Cardiac fibroblast (primary cell): ENCODE measurements at regions not wholly inside any gene's neighbourhood (a gene's known extent, or its start where the extent isn't known, plus 50 kb on each side); places are given as distances from the start of the nearest gene placed in this dataset.

ENCODE experiments used
- DNase-seq, 2 donors: peaks; one replicate each; pipeline versions ENCODE4 v3.0.0 to v3.0.0-alpha.2; 2010; ENCODE audit warnings: low read depth in 2 of 2
- H3K4me3 ChIP-seq, 2 donors: replicated peaks in 1 of 2; 1 replicate in 1 of 2; 2 replicates in 1 of 2; pipeline ENCODE4 v1.5.1; 2011; ENCODE audit warnings: low read depth in 2 of 2, low read length in 2 of 2, mild to moderate bottlenecking in 2 of 2, moderate library complexity in 1 of 2
- TF ChIP-seq, protein P1 (sequence below): IDR thresholded peaks from one replicate; pipeline ENCODE4 v1.5.1; 2011; ENCODE audit warnings: low read depth, mild to moderate bottlenecking, low read length, inconsistent platforms

DNA sequence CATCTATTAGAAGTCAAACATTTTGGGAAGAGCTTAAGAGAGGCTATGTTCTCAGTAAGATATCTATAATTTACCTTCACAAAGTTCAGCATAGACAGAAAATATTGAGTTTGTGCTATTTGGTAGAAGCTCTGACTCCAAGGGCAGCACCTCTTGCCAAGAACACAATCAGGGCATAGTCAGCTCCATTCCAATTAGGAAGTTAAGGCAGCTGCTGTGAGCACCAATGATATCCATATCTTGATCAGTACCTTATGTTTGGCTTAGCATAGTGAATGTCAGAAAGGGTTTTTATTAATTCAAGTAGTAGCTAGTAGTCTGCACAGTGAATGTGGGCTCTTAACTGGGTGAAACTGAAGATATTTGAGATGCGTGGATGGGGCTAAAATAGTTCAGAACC, 86.4 kb upstream of the SPRED2 start:
- DNase-seq, result no peak
- no peak overlapping the region for H3K4me3 ChIP-seq

DNA sequence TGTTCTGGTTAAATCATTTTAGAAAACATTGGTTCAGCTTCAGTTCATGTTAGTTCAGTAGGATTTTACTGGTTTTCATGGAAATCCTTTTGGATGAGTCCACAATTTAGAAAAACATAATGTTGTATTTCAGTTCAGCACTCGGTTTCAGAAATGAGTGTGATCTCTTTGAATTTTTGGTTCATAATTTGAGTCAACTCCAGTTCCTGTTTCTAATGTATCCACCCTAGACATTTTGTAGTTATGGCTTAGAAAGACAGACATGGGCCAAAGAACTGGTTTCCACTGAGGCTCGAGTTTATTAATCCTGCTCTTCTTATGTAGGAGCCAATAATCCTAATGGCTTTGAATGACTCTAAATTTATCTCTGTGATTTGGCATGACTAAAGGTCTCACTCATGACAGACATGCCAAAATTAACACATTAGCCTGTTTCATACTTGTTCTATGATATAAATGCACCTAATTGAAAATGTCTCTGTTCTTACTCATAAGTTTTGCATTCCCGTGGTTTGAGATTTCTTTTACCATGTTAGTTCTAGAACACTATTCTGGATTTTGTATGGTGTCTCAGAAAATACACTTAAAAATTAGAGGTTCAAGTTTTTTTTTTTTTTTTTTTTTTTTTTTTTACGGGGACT, 82.3 kb upstream of the SPRED2 start:
- H3K4me3 ChIP-seq, result no peak overlapping the region
- DNase-seq, result no peak
- TF ChIP-seq, protein P1, sequence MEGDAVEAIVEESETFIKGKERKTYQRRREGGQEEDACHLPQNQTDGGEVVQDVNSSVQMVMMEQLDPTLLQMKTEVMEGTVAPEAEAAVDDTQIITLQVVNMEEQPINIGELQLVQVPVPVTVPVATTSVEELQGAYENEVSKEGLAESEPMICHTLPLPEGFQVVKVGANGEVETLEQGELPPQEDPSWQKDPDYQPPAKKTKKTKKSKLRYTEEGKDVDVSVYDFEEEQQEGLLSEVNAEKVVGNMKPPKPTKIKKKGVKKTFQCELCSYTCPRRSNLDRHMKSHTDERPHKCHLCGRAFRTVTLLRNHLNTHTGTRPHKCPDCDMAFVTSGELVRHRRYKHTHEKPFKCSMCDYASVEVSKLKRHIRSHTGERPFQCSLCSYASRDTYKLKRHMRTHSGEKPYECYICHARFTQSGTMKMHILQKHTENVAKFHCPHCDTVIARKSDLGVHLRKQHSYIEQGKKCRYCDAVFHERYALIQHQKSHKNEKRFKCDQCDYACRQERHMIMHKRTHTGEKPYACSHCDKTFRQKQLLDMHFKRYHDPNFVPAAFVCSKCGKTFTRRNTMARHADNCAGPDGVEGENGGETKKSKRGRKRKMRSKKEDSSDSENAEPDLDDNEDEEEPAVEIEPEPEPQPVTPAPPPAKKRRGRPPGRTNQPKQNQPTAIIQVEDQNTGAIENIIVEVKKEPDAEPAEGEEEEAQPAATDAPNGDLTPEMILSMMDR, result no peak

More for the DNA sequence above, 86.4 kb upstream of the SPRED2 start:
- TF ChIP-seq, protein P1, result no peak

DNA sequence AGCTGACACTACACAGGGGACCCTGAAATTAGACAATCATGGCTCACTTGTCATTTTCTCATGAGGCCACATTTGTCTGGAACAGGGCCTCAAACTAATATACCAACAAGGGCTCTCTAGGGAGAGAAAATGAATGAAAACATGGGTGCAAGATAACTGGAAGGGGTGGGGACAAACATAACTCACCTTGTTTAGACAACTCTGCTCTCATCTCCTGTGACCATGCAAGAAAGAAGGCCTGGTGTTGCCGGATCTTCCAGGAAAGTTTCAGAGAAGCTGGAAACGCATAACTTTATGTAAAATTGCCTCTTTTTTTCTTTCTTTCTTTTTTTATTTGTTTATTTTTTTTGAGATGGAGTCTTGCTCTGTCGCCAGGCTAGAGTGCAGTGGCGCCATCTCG, 80.4 kb upstream of the SPRED2 start:
- TF ChIP-seq, protein P1, result no peak
- no peak overlapping the region for H3K4me3 ChIP-seq
- DNase-seq, result no peak

DNA sequence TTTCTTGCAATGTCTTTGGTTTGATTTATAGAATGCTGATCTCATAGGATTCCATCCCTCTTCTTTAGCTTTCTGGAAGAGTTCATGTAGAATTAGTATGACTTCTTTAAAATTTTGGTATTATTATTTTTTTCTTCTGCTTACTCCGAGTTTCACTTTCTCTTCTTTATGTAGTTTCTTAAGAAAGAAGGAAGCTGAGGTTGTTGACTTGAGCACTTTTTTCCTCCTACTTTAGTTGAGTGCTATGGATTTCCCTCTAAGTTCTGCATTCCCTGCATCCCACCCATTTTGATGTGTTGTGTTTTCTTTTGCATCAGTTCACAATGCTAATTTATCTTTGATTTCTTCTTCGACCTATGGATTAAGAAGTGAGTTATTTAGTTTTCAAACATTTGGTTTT, 78.9 kb upstream of the SPRED2 start:
- DNase-seq, result no peak
- H3K4me3 ChIP-seq, result no peak overlapping the region
- TF ChIP-seq, protein P1, result no peak

DNA sequence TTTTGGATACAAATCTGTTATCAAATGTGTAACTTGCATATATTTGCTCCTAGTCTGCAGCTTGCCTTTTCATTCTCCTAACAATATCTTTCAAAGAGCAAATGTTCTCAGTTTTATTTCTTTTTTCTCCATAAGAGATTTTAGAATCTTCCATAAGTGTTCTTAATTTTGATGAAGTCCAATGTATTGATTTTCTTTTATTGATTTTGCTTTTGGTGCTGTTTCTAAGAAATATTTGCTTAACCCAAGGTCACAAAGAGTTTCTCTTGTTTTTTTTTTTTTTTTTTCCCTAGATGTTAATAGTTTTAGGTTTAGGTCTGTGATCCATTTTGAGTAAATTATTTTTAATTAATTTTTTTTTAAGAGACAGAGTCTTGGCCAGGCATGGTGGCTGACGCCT, 75.8 kb upstream of the SPRED2 start:
- TF ChIP-seq, protein P1, result no peak
- no peak overlapping the region for H3K4me3 ChIP-seq
- no peak for DNase-seq

DNA sequence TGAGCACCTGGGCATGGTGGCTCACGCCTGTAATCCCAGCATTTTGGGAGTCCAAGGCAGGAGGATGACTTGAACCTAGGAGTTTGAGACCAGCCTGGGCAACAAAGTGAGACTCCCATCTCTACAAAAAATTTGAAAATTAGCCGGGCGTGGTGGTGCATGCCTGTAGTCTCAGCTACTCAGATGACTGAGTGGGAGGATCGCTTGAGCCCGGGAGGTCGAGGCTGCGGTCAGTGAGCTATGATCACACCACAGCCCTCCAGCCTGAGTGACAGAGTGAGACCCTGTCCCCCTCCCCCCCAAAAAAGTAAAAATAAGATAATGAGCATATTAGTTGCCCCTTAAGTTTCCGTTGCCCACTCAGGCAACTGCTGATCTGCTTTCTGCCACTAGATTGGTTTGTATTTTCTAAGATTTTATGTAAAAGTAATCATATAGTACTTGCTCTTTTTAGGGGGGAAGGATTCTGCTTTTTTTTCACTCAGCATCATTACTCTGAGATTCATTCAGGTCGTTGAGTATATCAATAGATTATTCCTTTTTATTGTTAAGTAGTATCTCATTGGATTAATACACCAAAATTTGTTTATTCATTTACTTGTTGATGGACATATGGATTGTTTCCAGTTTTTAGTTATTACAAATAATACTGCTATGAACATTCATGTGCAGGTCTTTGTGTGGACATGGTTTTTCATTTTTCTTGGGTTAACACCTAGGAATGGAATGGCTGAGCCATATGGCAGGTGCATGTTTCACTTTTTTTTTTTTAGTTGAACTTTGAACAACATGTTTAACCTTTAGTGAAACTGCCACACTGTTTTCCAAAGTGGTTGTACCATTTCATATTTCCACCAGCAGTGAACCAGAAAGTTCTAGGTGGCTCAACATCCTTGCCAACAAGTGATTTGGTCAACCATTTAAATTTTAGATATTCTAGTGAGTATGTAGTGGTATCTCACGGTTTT, 75.0 kb upstream of the SPRED2 start:
- DNase-seq, result no peak
- H3K4me3 ChIP-seq, result no peak overlapping the region
- TF ChIP-seq, protein P1, result no peak
